GM12878 (cell line): ENCODE measurements at regions not wholly inside any gene's neighbourhood (a gene's known extent, or its start where the extent isn't known, plus 50 kb on each side); places are given as distances from the start of the nearest gene placed in this dataset.

Experiments
- ATAC-seq: fragments of 200-7000 bp; cut with Tn5 transposase; 3 replicates; pipeline ENCODE4 v1.9.1; 2020; ENCODE audit warnings: mild to moderate bottlenecking, moderate library complexity
- BruUV-seq: library from RNA; stranded (reverse); fragments of 400-500 nt; replicated peaks from 2 replicates; lab custom pipeline; 2021; lab: Mats Ljungman, UMichigan
- CTCF ChIA-PET: fragments of 300-600 bp; sonication (Branson Sonifier 250); formaldehyde crosslinking; extraction: SDS; loops from one replicate; lab custom pipeline; 2021; ENCODE audit warnings: inconsistent platforms; lab: Yijun Ruan, JAX
- POLR2A ChIA-PET: fragments of 350-600 bp; formaldehyde crosslinking; extraction: SDS; loops from one replicate; lab custom pipeline; 2021; ENCODE audit warnings: inconsistent platforms; lab: Charles Lee
- RAD21 ChIA-PET: fragments of 300-600 bp; sonication (Branson Sonifier 250); formaldehyde crosslinking; loops from one replicate; lab custom pipeline; 2023; ENCODE audit warnings: antibody characterized with exemption; ENCODE audit not compliant: unreplicated experiment; lab: Charles Lee
- SMC1A ChIA-PET: fragments of 300-600 bp; sonication (Branson Sonifier 250); formaldehyde crosslinking; loops from one replicate; lab custom pipeline; 2023; ENCODE audit not compliant: unreplicated experiment, uncharacterized antibody; lab: Charles Lee
- DNase-seq: peaks from one replicate; pipeline ENCODE4 v3.0.0-alpha.2; 2011; ENCODE audit warnings: low read depth, low spot score
- FAIRE-seq: peaks from 3 replicates; lab custom pipeline; 2011; peaks lifted over from hg19 to GRCh38; lab: Jason Lieb, UNC
- H2AFZ ChIP-seq: 2 replicates; pipeline ENCODE4 v1.6.0; 2011; ENCODE audit warnings: low read depth, low read length, control low read depth; ENCODE audit not compliant: control insufficient read depth
- H3K27ac ChIP-seq: 2 replicates; pipeline ENCODE4 v1.5.1; 2011; ENCODE audit warnings: control low read depth; ENCODE audit not compliant: control insufficient read depth, insufficient read depth
- H3K27me3 ChIP-seq, 2 experiments: replicated peaks in 1 of 2; 2 replicates each; pipeline versions ENCODE4 v1.6.0 to v1.6.1; 2011; ENCODE audit warnings: low read length in 1 of 2; ENCODE audit not compliant: control insufficient read depth in 2 of 2, insufficient read depth in 2 of 2
- H3K36me3 ChIP-seq, 2 experiments: 2 replicates each; pipeline ENCODE4 v1.5.1; 2011; ENCODE audit warnings: low read length in 1 of 2; ENCODE audit not compliant: control insufficient read depth in 2 of 2, insufficient read depth in 2 of 2
- H3K4me1 ChIP-seq: 2 replicates; pipeline ENCODE4 v1.6.1; 2011; ENCODE audit warnings: mild to moderate bottlenecking, low read length, moderate library complexity, mixed read lengths; ENCODE audit not compliant: control insufficient read depth, insufficient read depth
- H3K4me2 ChIP-seq: 2 replicates; pipeline ENCODE4 v1.6.0; 2011; ENCODE audit warnings: control low read depth; ENCODE audit not compliant: control insufficient read depth, insufficient read depth
- H3K4me3 ChIP-seq: fragments of 200-600 bp; sonication (generic); 2 replicates; pipeline ENCODE4 v1.5.1; 2016
- H3K79me2 ChIP-seq: 2 replicates; pipeline ENCODE4 v1.6.0; 2011; ENCODE audit warnings: low read length; ENCODE audit not compliant: control insufficient read depth, insufficient read depth
- H3K9ac ChIP-seq: 2 replicates; pipeline ENCODE4 v1.8.0; 2011; ENCODE audit warnings: low read length, control low read depth, mixed read lengths; ENCODE audit not compliant: control insufficient read depth, insufficient read depth
- H3K9me3 ChIP-seq: replicated peaks from 3 replicates; pipeline ENCODE4 v1.5.1; 2011; ENCODE audit warnings: mild to moderate bottlenecking, low read length; ENCODE audit not compliant: control insufficient read depth, insufficient read depth
- H4K20me1 ChIP-seq: 2 replicates; pipeline ENCODE4 v1.6.0; 2011; ENCODE audit not compliant: control insufficient read depth, insufficient read depth
- FOXK2 ChIP-seq: fragments of 450-650 bp; IDR thresholded peaks from 2 replicates; pipeline ENCODE4 v1.6.1; 2017; ENCODE audit warnings: mild to moderate bottlenecking, moderate library complexity
- GABPA ChIP-seq: IDR thresholded peaks from 2 replicates; pipeline ENCODE4 v1.6.1; 2014; ENCODE audit warnings: antibody characterized with exemption, low read depth, mild to moderate bottlenecking, inconsistent platforms
- KAT2A ChIP-seq: conservative IDR thresholded peaks from 2 replicates; pipeline ENCODE4 v1.6.1; 2011; ENCODE audit warnings: low read depth, low read length; ENCODE audit not compliant: control insufficient read depth
- LARP7 ChIP-seq: fragments of 450-650 bp; IDR thresholded peaks from 2 replicates; pipeline ENCODE4 v1.6.1; 2017; ENCODE audit warnings: mild to moderate bottlenecking
- NFIC ChIP-seq: IDR thresholded peaks from 2 replicates; pipeline ENCODE4 v1.6.1; 2012; ENCODE audit warnings: low read depth, mild to moderate bottlenecking, inconsistent platforms, low read length, moderate library complexity
- RAD21 ChIP-seq: IDR thresholded peaks from 2 replicates; pipeline ENCODE4 v1.6.1; 2011; ENCODE audit warnings: mild to moderate bottlenecking, low read depth, low read length, moderate library complexity; ENCODE audit not compliant: insufficient read depth
- SIX5 ChIP-seq: IDR thresholded peaks from 2 replicates; pipeline ENCODE4 v1.6.1; 2011; ENCODE audit warnings: mild to moderate bottlenecking, low read depth, low read length, moderate library complexity; ENCODE audit not compliant: severe bottlenecking
- TAF1 ChIP-seq: IDR thresholded peaks from 2 replicates; pipeline ENCODE4 v1.6.1; 2011; ENCODE audit warnings: mild to moderate bottlenecking, low read depth, low read length, borderline replicate concordance
- ZNF622 ChIP-seq: fragments of 450-650 bp; IDR thresholded peaks from 2 replicates; pipeline ENCODE4 v1.6.1; 2017; ENCODE audit warnings: mild to moderate bottlenecking, inconsistent platforms
- WGBS: methylation state at CpG from one replicate; pipeline ENCODE4 v1.1.6; 2016; ENCODE audit warnings: low lambda C conversion rate; ENCODE audit not compliant: insufficient replicate concordance, insufficient coverage; ENCODE audit errors: missing lambda C conversion rate; 5-methylcytosine and 5-hydroxymethylcytosine counted together
- in situ Hi-C: fragments of 300-500 bp; cut with MboI; formaldehyde crosslinking; loops from 9 replicates; pipeline ENCODE4 v1.14.3; 2018; ENCODE audit warnings: mixed read lengths
- intact Hi-C: fragments of 100-400 bp; cut with micrococcal nuclease; formaldehyde crosslinking; loops from one replicate; pipeline ENCODE4 v1.14.2; 2022; ENCODE audit not compliant: unreplicated experiment
- TF ChIP-seq, protein P1 (sequence below): fragments of 450-650 bp; formaldehyde crosslinking; IDR thresholded peaks from 2 replicates; pipeline ENCODE4 v1.5.0; 2022; ENCODE audit warnings: mild to moderate bottlenecking, missing genetic modification characterization
- TF ChIP-seq, protein P2 (sequence below): fragments of 450-650 bp; conservative IDR thresholded peaks from 2 replicates; pipeline ENCODE4 v1.6.1; 2017; ENCODE audit warnings: mild to moderate bottlenecking, moderate library complexity

DNA sequence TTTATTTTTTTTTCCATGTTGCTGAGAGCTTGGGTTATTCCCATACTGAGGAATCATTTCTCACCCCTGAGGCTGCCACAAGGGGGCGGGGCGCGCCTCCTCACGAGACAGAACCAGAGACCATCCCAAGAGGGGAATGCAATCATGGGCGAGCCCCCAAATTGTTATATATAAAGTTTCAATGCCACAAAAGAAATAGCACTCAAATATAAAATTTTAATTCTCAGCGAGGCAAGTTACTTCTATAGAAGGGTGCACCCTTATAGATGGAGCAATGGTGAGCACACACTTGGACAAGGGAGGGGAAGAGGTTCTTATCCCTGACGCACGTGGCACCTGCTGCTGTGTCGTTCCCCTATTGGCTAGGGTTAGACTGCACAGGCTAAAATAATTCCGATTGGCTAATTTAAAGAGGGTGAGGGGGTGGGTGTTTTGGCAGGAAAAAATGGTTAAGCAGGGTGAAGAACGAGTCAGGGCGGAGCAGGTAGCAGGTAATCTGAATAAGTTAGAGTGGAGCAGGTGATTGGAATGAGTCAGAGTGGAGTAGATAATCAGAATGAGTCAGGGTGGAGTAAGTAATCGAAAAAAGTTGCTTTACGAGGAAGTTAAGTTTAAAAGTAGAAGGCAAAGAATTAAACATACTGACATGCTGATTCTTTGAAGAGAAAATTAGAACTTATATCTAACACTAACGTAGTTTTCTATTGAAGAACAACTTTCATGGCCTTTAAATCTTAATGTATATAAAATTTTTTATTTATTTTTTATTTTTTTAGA, 177.5 kb downstream of the MTCL1 start:
- H3K9me3 ChIP-seq = no peaks in the 10 kb centered on the region
- no peak overlapping the region for H3K27ac ChIP-seq
- ChIA-PET CTCF (interaction anchor here (0.9 kb wide), 1 partner anchor 105 kb away, joined by 3 read pairs; no protein-coding TSS in a partner anchor), SMC1A (interaction anchor here (1.0 kb wide), 1 partner anchor 10 kb away, joined by 4 read pairs; no protein-coding TSS in a partner anchor), RAD21 (no interaction called here), POLR2A (no interaction called here)
- no peak for DNase-seq
- H3K4me3 ChIP-seq = no peak overlapping the region
- no peak for TF ChIP-seq KAT2A
- peak; percentile 37; the same call in 1 of the 2 replicates for TF ChIP-seq RAD21
- no TSS peak for BruUV-seq
- WGBS = 41% methylated on average over 15 of the region's 15 CpGs
- intact Hi-C loops (no loop called here), in situ Hi-C loops (no loop called here)
- H3K36me3 ChIP-seq = no peaks in the 10 kb centered on the region
- no peaks in the 10 kb centered on the region for H4K20me1 ChIP-seq
- H2AFZ ChIP-seq = no peak overlapping the region
- H3K4me1 ChIP-seq = no peaks in the 10 kb centered on the region
- H3K4me2 ChIP-seq = no peak overlapping the region
- no peaks in the 10 kb centered on the region for H3K79me2 ChIP-seq
- FAIRE-seq = no peak
- H3K27me3 ChIP-seq = no peaks in the 10 kb centered on the region
- no peak for ATAC-seq
- no peak overlapping the region for H3K9ac ChIP-seq

DNA sequence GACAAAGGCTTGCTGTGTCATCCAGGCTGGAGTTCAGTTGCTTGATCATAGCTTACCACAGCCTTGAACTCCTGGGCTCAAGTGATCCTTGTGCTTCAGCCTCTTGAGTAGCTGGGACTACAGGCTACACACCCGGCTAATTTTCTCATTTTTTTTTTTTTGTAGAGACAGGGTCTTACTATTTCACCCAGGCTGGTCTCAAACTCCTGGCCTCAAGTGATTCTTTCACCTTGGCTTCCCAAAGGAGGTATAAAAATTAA, 178.0 kb downstream of the MTCL1 start:
- Histone ChIP-seq H3K4me3 (no peak overlapping the region), H3K36me3 (no peaks in the 10 kb centered on the region), H3K9me3 (no peaks in the 10 kb centered on the region), H4K20me1 (no peaks in the 10 kb centered on the region), H2AFZ (no peak overlapping the region), H3K4me1 (no peaks in the 10 kb centered on the region), H3K79me2 (no peaks in the 10 kb centered on the region), H3K9ac (no peak overlapping the region), H3K27ac (no peak overlapping the region), H3K27me3 (no peaks in the 10 kb centered on the region), H3K4me2 (no peak overlapping the region)
- no CpG with 5 or more reads among the region's 1 CpG for WGBS
- DNase-seq (no peak), ATAC-seq (no peak), FAIRE-seq (no peak)
- TF ChIP-seq LARP7 (no peak), GABPA (no peak), SIX5 (no peak), FOXK2 (no peak), NFIC (no peak), ZNF622 (no peak), TAF1 (no peak)
- TF ChIP-seq, protein P1, sequence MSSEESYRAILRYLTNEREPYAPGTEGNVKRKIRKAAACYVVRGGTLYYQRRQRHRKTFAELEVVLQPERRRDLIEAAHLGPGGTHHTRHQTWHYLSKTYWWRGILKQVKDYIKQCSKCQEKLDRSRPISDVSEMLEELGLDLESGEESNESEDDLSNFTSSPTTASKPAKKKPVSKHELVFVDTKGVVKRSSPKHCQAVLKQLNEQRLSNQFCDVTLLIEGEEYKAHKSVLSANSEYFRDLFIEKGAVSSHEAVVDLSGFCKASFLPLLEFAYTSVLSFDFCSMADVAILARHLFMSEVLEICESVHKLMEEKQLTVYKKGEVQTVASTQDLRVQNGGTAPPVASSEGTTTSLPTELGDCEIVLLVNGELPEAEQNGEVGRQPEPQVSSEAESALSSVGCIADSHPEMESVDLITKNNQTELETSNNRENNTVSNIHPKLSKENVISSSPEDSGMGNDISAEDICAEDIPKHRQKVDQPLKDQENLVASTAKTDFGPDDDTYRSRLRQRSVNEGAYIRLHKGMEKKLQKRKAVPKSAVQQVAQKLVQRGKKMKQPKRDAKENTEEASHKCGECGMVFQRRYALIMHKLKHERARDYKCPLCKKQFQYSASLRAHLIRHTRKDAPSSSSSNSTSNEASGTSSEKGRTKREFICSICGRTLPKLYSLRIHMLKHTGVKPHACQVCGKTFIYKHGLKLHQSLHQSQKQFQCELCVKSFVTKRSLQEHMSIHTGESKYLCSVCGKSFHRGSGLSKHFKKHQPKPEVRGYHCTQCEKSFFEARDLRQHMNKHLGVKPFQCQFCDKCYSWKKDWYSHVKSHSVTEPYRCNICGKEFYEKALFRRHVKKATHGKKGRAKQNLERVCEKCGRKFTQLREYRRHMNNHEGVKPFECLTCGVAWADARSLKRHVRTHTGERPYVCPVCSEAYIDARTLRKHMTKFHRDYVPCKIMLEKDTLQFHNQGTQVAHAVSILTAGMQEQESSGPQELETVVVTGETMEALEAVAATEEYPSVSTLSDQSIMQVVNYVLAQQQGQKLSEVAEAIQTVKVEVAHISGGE (CRISPR knock-in tag) = no peak
- TF ChIP-seq, protein P2, sequence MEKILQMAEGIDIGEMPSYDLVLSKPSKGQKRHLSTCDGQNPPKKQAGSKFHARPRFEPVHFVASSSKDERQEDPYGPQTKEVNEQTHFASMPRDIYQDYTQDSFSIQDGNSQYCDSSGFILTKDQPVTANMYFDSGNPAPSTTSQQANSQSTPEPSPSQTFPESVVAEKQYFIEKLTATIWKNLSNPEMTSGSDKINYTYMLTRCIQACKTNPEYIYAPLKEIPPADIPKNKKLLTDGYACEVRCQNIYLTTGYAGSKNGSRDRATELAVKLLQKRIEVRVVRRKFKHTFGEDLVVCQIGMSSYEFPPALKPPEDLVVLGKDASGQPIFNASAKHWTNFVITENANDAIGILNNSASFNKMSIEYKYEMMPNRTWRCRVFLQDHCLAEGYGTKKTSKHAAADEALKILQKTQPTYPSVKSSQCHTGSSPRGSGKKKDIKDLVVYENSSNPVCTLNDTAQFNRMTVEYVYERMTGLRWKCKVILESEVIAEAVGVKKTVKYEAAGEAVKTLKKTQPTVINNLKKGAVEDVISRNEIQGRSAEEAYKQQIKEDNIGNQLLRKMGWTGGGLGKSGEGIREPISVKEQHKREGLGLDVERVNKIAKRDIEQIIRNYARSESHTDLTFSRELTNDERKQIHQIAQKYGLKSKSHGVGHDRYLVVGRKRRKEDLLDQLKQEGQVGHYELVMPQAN = no peak
- intact Hi-C loops = no loop called here
- ChIA-PET POLR2A (no interaction called here), RAD21 (no interaction called here), CTCF (no interaction called here), SMC1A (interaction anchor here (1.0 kb wide), 1 partner anchor 10 kb away, joined by 4 read pairs; no protein-coding TSS in a partner anchor)
- no TSS peak for BruUV-seq
- in situ Hi-C loops = no loop called here
